Mammary epithelial cell (primary cell): ENCODE measurements at regions not wholly inside any gene's neighbourhood (a gene's known extent, or its start where the extent isn't known, plus 50 kb on each side); places are given as distances from the start of the nearest gene placed in this dataset.

ENCODE experiments used
- EZH2 ChIP-seq: IDR thresholded peaks from 2 replicates; pipeline ENCODE4 v1.6.1; 2012; ENCODE audit warnings: low read length, inconsistent platforms, borderline replicate concordance
- TF ChIP-seq, protein P1 (sequence below), 2 donors: IDR thresholded peaks in 1 of 2; conservative IDR thresholded peaks in 1 of 2; 2 replicates each; pipeline ENCODE4 v1.5.1; 2011 to 2012; ENCODE audit warnings: inconsistent platforms in 2 of 2, low read length in 2 of 2, mild to moderate bottlenecking in 2 of 2, control low read depth in 1 of 2, low read depth in 1 of 2; ENCODE audit not compliant: insufficient read depth in 1 of 2; ENCODE audit errors: extremely low read depth in 1 of 2

DNA sequence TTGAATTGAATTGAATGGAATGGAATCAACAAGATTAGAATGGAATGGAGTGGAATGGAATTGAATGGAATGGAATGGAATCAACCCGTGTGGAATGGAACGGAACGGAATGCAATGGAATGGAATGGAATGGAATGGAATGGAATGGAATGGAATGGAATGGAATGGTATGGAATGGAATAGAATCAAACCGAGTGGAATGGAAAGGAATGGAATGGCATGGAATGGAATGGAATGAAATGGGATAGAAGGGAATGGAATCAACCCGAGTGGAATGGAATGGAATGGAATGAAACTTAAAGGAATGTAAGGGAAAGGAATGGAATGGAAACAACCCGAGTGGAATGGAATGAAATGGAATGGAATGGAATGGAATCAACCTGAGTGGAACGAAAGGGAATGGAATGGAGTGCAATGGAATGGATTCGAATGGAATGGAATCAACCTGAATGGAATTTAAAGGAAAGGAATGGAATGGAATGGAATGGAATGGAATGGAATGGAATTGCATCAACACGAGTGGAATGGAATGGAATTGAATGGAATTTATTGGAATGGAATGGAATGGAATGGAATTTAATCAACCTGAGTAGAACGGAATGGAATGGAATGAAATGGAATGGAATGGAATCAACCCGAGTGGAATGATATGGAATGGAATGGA lies 1146.6 kb downstream of the RPIA start:
- TF ChIP-seq, protein P1, sequence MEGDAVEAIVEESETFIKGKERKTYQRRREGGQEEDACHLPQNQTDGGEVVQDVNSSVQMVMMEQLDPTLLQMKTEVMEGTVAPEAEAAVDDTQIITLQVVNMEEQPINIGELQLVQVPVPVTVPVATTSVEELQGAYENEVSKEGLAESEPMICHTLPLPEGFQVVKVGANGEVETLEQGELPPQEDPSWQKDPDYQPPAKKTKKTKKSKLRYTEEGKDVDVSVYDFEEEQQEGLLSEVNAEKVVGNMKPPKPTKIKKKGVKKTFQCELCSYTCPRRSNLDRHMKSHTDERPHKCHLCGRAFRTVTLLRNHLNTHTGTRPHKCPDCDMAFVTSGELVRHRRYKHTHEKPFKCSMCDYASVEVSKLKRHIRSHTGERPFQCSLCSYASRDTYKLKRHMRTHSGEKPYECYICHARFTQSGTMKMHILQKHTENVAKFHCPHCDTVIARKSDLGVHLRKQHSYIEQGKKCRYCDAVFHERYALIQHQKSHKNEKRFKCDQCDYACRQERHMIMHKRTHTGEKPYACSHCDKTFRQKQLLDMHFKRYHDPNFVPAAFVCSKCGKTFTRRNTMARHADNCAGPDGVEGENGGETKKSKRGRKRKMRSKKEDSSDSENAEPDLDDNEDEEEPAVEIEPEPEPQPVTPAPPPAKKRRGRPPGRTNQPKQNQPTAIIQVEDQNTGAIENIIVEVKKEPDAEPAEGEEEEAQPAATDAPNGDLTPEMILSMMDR (conservative IDR thresholded peaks at IDR 0.05 in 1 of 2, IDR thresholded peaks at IDR 0.05 in 1 of 2; ENCODE audit: extremely low read depth in 1 of 2, insufficient read depth in 1 of 2, low read depth in 1 of 2, low read length in 2 of 2) = no peak
- no peak for TF ChIP-seq EZH2
